Lower lobe of right lung (tissue), 2 donors: ENCODE measurements at regions not wholly inside any gene's neighbourhood (a gene's known extent, or its start where the extent isn't known, plus 50 kb on each side); places are given as distances from the start of the nearest gene placed in this dataset.

Source experiments
- ATAC-seq, 2 donors: fragments of 200-7000 bp; cut with Tn5 transposase; one replicate each; pipeline ENCODE4 v1.9.1; 2020 to 2022; ENCODE audit warnings: mild to moderate bottlenecking in 2 of 2, moderate library complexity in 2 of 2
- DNase-seq: peaks from one replicate; pipeline ENCODE4 v3.0.0-alpha.2; 2020
- H3K27ac ChIP-seq: fragments of 200-600 bp; one replicate; pipeline ENCODE4 v1.8.0; 2022
- H3K27me3 ChIP-seq: fragments of 200-600 bp; one replicate; pipeline ENCODE4 v1.8.0; 2022; ENCODE audit warnings: low read depth
- H3K36me3 ChIP-seq: fragments of 200-600 bp; one replicate; pipeline ENCODE4 v1.8.0; 2022; ENCODE audit warnings: mild to moderate bottlenecking
- H3K4me1 ChIP-seq: fragments of 200-600 bp; one replicate; pipeline ENCODE4 v1.8.0; 2022
- H3K4me3 ChIP-seq: fragments of 200-600 bp; one replicate; pipeline ENCODE4 v1.8.0; 2022; ENCODE audit warnings: mild to moderate bottlenecking
- H3K9me3 ChIP-seq: fragments of 200-600 bp; one replicate; pipeline ENCODE4 v1.8.0; 2022
- intact Hi-C: fragments of 100-400 bp; cut with DNase I; formaldehyde crosslinking; loops from one replicate; pipeline ENCODE4 v1.11.0; 2022
- TF ChIP-seq, protein P1 (sequence below): fragments of 200-600 bp; IDR thresholded peaks from one replicate; pipeline ENCODE4 v1.8.0; 2022; ENCODE audit warnings: antibody characterized with exemption, mild to moderate bottlenecking
- donor health status: DM: no; HTN: yes; CAD: no; lungs with severe emphysema.

DNA sequence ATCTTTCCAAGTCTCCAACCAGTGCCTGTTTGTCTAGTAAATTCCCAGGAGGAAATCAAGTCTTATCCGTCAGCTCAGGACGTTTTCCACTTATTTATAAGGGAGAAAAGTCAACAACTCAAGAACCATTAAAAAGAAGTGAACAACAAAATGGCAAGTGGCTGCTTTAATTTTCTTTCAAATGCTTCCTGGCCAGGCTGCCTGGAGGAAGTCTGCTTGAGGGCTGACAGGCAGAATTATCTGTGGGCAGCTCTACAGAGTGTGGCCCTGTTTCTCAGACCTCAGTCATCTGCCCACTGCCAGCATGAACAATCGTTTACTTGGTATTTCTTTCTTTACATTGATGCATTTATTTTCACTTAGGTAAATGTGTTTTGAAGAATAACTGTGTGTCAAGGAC is 281.9 kb upstream of the ISX start:
- TF ChIP-seq, protein P1, sequence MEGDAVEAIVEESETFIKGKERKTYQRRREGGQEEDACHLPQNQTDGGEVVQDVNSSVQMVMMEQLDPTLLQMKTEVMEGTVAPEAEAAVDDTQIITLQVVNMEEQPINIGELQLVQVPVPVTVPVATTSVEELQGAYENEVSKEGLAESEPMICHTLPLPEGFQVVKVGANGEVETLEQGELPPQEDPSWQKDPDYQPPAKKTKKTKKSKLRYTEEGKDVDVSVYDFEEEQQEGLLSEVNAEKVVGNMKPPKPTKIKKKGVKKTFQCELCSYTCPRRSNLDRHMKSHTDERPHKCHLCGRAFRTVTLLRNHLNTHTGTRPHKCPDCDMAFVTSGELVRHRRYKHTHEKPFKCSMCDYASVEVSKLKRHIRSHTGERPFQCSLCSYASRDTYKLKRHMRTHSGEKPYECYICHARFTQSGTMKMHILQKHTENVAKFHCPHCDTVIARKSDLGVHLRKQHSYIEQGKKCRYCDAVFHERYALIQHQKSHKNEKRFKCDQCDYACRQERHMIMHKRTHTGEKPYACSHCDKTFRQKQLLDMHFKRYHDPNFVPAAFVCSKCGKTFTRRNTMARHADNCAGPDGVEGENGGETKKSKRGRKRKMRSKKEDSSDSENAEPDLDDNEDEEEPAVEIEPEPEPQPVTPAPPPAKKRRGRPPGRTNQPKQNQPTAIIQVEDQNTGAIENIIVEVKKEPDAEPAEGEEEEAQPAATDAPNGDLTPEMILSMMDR: no peak
- no peak overlapping the region for H3K4me3 ChIP-seq
- ATAC-seq (no peak), DNase-seq (no peak)
- H3K27ac ChIP-seq: no peak overlapping the region
- H3K4me1 ChIP-seq: no peaks in the 10 kb centered on the region
- H3K27me3 ChIP-seq: no peaks in the 10 kb centered on the region
- intact Hi-C loops: no loop called here
- no peaks in the 10 kb centered on the region for H3K36me3 ChIP-seq
- no peaks in the 10 kb centered on the region for H3K9me3 ChIP-seq

- Histone ChIP-seq H3K27ac (no peak overlapping the region), H3K9me3 (no peaks in the 10 kb centered on the region), H3K4me1 (no peaks in the 10 kb centered on the region), H3K4me3 (no peak overlapping the region), H3K27me3 (no peaks in the 10 kb centered on the region), H3K36me3 (no peaks in the 10 kb centered on the region)
- TF ChIP-seq, protein P1: no peak
- ATAC-seq: no peak
- no peak for DNase-seq
- intact Hi-C loops: no loop called here
Measured at GRCh38 chr22:34797826-34798225, 268.1 kb upstream of the ISX start.

DNA sequence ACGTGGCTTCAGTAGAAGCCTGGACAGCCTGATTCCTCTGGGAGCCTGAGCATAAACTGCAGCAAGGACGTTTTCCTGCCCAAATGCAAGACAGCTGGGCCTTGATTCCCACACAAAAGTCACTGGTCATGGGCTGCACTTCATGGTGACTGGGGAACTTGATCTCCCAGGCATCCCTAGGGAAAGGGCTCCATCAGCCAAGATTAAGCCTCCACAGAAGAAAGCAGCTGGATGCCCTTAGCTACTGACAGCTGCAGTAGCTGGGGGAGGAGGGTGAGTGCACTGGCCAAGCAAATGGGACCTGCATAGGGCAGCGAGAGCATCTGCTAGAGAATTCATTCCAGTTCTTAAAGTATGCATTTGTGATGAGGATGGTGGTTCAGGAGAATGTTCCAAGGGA is 267.4 kb upstream of the ISX start:
- Histone ChIP-seq H3K4me3 (no peak overlapping the region), H3K36me3 (no peaks in the 10 kb centered on the region), H3K9me3 (no peaks in the 10 kb centered on the region), H3K27ac (no peak overlapping the region), H3K27me3 (no peaks in the 10 kb centered on the region), H3K4me1 (no peaks in the 10 kb centered on the region)
- TF ChIP-seq, protein P1: no peak
- ATAC-seq (no peak), DNase-seq (no peak)
- intact Hi-C loops: no loop called here

DNA sequence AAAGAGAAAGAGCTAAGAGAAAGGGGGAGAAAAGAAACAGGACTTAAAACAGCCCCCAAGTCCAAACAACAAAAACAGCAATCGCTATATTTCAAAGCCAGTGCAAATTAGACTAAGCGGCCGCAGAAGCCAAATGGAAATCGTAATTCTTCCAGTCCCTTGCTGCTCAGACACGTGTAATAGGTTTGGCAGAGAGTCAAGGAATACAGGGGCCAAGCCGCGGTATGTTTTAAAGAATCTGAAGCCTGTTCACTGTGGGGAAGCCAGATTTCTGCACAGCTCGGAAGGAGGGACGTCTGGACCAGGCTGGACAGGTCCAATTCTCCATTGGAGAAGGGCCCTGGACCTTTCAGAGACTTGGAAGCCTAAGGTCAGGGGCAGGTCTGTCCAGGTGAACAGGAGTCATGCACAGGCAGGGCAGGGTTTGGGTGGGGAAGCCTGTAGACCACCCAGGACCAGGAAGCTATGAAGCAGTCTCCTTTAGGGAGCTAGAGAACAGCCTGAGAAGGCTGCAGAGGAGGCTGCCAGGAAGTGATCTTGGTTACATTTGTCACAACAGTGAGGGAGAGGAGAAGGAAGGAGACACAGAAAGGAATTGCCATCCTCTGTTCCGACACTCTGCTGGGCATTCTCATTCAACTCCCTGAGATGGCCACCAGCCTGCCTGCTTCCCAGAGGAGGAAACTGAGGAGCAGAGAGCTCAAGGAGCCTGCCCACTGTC is 265.5 kb upstream of the ISX start:
- DNase-seq (no peak), ATAC-seq (no peak)
- no peak overlapping the region for H3K4me3 ChIP-seq
- H3K4me1 ChIP-seq: no peaks in the 10 kb centered on the region
- no peaks in the 10 kb centered on the region for H3K36me3 ChIP-seq
- no peaks in the 10 kb centered on the region for H3K9me3 ChIP-seq
- H3K27ac ChIP-seq: no peak overlapping the region
- intact Hi-C loops: no loop called here
- H3K27me3 ChIP-seq: no peaks in the 10 kb centered on the region
- TF ChIP-seq, protein P1: no peak

- ATAC-seq (no peak), DNase-seq (no peak)
- Histone ChIP-seq H3K27me3 (no peaks in the 10 kb centered on the region), H3K27ac (no peak overlapping the region), H3K4me1 (no peaks in the 10 kb centered on the region), H3K4me3 (no peak overlapping the region), H3K9me3 (no peaks in the 10 kb centered on the region), H3K36me3 (no peaks in the 10 kb centered on the region)
- intact Hi-C loops: no loop called here
- TF ChIP-seq, protein P1: no peak
Measured at GRCh38 chr22:34801221-34801620, 264.7 kb upstream of the ISX start.
